SK-N-MC (cell line): ENCODE measurements at regions not wholly inside any gene's neighbourhood (a gene's known extent, or its start where the extent isn't known, plus 50 kb on each side); places are given as distances from the start of the nearest gene placed in this dataset.

Experiments
- EZH2 ChIP-seq: fragments of 200-600 bp; sonication (generic); IDR thresholded peaks from one replicate; pipeline ENCODE4 v1.6.1; 2017; ENCODE audit warnings: antibody characterized with exemption
- FOXP2 ChIP-seq: optimal IDR thresholded peaks from 2 replicates; pipeline ENCODE3; 2011; ENCODE audit warnings: mild to moderate bottlenecking, moderate library complexity; ENCODE audit not compliant: insufficient read depth; ENCODE audit errors: extremely low read length, control extremely low read depth
- POLR2AphosphoS5 ChIP-seq: IDR thresholded peaks from 2 replicates; pipeline ENCODE4 v1.6.1; 2012; ENCODE audit warnings: mild to moderate bottlenecking, low read depth, low read length, borderline replicate concordance

DNA sequence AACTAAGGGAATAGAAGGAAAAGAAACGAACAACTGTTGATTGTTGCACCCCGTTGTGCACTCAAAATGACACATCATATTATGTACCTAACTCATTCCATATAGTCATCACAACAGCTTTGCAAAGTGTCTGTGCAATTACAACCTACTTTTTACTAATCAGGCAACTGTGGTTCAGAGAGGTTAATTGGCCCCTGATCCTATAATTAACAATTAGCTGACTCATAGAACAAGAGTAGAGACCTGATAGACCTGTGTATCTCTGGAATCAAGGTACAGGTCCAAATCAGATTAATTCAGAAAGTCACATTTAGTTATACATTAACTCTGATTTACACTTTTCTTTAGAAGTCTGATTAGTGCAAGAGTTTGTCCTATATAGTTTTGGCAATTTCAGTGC, 122.5 kb upstream of the CDK13 start:
- no peak for TF ChIP-seq POLR2AphosphoS5
- TF ChIP-seq EZH2, result no peak
- TF ChIP-seq FOXP2, result no peak
